GM19023 (cell line): ENCODE measurements at regions not wholly inside any gene's neighbourhood (a gene's known extent, or its start where the extent isn't known, plus 50 kb on each side); places are given as distances from the start of the nearest gene placed in this dataset.

Source experiments
- ATAC-seq: cut with Tn5 transposase; IDR thresholded peaks from one replicate; pipeline ENCODE4 v1.9.1; 2021; ENCODE audit warnings: mild to moderate bottlenecking, moderate library complexity; ENCODE audit not compliant: unreplicated experiment

GRCh38 chr13:34764246-34764645 lies 177.8 kb upstream of the NBEA start:
- no peak for ATAC-seq

DNA sequence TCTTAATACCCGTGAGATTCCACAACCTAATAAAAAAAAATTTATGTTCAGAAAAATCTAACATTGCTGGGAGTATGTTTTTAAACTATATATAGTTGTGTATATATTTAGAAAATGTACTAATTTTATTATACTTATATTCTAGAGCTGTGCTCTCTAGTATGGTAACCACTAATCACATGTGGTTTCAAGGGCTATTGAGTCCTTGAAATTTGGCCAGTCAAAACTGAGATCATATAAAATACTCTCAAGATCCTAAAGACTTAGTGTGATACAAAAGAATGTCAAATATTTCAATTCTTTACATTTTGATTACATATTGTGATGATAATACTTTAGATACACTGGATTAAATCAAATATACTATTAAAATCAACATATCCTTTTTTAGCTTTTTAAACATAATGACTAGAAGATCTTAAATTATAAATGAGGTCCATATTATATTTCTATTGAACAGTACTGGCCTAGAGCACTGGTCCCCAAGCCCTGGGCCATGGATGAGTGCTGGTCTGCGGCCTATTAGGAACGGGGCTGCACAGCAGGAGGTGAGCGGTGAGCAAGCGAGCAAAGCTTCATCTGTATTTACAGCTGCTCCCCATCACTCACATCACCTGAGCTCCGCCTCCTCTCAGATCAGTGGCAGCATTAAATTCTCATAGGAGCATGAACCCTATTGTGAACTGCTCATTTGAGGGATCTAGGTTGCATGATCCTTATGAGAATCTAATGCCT lies 176.5 kb upstream of the NBEA start:
- no peak for ATAC-seq

DNA sequence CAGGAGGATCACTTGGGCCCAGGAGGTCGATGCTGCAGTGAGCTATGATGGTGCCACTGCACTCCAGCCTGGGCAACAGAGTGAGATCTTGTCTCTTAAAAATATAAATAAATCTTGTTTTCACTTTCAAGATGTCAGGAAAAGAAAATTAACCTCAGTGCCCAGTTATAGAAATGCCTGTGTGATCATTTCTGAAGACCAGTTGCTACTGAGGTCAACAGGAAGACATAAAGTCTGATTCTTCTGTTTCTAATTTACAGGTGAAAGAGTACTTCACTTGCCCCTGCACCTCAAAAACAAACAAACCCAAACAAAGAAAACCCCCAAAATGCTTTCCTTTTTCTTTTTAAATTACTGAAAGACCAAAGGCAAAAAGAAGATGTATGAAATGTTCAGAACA lies 174.3 kb upstream of the NBEA start:
- ATAC-seq: no peak

DNA sequence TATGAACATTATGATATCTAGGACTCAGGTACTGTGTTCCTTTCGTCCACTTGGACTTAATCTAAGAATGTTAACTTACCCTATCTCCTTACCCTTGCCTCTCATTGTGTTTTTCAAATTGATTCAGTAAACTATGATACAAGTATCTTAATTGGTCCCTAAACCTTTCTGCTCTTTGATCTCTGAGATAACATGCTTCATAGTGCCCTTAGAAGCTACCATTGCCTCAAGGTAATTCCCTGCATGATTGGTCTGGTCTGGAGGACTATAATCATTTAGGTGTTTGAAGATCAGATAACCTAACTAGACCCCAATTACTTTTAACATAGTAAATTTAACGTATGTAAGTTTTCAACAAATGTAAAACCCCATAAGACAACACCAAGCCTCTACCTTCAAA lies 169.9 kb upstream of the NBEA start:
- no peak for ATAC-seq

DNA sequence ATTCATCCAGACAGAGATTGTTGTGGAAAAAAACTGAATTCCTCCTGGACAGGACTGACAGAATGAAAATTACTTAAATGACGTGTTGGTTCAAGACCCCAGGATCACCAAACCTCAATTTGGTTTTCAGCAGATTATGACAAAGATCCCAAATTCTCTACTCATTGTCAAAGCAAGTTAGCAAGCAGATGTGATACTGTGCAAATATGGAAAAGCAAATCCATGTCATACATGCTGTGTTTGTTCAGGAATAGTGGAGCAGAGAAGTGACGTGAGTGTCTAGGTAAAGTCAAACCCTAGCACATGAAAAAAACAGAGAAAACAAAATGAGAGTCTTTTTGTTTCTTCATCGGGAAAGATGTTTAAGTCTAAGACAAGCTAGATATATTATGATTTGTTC lies 169.2 kb upstream of the NBEA start:
- ATAC-seq: no peak

DNA sequence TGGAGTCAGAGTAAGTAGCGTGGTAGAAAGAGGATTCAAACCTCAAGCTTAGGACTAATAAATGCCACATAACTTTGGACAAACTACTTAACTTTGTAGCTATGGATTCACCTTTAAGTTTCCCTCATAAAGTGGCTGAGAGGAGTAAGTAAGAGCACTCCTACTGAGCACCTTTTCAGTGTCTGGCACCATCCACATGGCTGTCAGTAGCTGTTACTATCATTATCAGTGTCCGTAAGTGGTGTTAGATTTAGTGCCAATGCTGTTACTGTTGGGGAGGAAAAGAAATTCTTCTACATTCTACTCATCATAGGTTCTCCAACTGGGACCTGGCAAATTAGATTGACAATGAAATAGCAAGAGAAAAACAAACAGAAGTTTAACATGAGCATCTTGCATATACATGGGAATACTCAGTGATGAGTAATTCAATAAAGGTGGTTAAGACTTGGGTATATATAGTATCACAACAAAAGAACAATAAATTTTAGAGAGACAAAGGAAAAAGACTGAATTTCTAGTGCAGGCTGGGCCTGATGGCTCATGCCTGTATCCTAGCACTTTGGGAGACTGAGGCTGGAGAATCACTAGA lies 165.6 kb upstream of the NBEA start:
- ATAC-seq: no peak

DNA sequence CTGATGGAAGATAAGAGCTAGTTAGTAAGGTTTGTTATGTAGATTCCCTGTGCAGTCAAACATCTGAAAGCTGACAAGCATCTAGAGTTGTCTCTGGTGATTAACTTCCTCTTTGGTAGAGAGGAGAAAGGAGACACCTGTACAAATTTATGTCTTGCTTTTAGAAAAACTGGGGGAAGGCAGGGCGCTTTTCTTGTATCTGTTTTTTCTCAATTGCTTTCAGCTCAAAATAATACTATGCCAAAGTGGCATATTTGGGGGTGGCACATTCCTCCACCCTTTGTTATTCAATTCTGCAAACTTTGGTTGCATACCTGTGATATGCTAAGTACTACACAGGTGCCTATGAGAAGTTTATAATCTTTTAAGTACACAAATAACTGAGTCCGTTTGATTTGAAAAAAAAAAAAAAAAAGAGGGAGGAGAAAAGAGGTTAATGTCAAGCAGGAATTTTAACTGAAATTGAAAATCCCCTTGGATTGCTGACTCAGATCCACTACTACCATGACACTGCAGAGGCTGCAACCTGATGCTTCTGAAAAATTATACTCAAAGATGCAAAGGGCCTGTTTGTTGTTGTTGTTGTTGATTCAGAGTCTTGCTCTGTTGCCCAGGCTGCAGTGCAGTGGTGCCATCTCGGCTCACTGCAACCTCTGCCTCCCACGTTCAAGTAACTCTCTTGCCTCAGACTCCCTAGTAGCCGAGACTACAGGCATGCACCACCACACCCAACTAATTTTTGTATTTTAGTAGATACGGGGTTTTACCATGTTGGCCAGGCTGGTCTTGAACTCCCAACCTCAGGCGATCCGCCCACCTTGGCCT lies 164.8 kb upstream of the NBEA start:
- ATAC-seq: no peak

GRCh38 chr13:34777914-34778303 lies 164.2 kb upstream of the NBEA start:
- no peak for ATAC-seq

DNA sequence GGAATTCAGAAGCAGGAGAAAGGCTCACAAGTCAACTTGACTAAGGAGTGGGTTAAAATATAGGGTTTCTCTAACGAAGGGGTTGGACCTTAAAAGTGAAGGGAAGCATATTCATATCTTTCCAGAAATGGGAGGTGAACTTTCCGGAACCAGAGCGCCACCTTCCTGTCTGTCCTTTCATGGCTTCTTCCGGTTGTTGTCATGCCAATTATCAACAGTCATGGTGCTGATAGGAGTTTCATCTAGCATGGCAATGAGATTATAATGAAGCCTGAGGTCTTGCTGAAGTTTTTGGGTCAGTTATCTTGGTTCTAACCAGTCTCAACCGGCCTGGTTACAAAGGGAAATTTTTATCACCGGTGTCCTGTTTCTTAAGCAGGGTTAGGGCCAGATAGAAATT lies 162.9 kb upstream of the NBEA start:
- ATAC-seq: no peak

DNA sequence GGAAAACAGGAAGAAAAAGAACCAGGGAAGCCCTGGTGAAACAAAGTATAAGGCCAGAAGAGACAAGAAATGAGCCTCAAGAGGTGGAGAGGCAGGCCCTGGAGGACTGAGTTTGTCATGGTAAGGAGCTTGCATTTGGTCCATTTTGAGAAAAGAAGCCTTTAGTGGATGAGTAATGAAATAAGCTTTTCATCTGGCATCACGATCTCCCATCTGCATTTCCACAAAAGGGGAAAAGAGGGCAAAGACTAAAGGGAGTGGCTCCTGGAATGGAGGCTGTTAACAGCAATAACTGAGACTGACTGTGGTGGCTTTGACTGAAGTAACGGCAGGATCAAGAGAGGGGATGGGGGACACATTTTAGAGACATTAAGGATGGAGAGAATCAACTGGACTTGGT lies 148.8 kb upstream of the NBEA start:
- ATAC-seq: no peak

DNA sequence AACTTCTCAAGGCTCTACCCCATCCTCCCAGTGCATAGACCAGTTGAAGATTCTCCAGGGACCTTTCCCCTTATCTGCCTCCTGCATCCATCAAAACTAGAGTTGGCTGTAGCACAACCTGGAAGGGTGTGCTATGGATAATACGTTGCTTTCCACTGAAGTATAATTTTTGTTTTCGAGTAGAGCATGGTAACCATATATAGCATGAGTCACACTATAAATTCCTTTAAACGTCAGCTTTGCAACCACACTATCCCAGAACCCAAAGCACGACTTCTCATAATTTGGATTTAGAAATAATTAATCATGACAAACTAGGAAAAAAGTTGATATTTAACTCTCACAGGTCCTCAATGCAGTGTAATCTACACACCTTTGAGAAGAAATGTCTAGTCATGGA lies 138.3 kb upstream of the NBEA start:
- ATAC-seq: no peak

GRCh38 chr13:34805347-34805746 lies 136.7 kb upstream of the NBEA start:
- no peak for ATAC-seq

DNA sequence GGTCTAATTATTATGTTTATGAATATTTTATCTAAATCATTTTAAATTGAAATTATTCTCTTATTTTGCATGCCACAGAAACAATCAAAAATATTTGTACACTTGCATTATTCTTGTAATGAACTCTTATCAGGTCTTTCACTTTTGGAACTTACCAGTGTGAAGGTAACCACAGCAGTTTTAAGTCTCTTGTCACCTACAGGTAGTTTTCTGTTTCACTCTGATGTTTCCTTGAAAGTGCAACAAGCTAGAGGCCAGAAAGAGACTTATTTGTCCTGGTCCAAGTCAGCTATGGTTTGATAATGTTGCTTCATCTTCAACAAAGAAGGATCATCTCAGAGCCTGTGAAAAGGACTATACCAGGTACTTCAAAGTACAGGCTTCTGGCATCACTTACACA lies 133.4 kb upstream of the NBEA start:
- ATAC-seq: no peak

- no peak for ATAC-seq
Observed at GRCh38 chr13:34810996-34811395, 131.1 kb upstream of the NBEA start.

DNA sequence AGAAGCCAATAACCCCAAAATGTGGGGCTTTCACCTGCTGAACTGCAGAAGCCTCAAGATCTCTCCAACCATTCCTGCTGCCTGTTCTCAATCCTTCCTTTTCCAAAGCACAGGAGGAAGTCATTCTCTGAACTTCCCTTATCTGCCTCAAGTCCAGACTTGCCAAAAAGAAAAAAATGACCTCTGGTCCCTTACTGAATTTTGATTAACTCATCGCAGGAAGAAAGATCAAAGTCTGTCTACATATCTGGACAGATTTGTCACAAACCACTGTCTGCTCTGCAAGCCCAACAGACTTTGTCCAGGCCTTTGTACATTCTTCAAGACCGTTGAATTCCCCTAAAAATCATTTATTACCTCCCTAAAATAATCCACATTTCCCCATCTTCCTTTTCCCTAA lies 126.5 kb upstream of the NBEA start:
- no peak for ATAC-seq

DNA sequence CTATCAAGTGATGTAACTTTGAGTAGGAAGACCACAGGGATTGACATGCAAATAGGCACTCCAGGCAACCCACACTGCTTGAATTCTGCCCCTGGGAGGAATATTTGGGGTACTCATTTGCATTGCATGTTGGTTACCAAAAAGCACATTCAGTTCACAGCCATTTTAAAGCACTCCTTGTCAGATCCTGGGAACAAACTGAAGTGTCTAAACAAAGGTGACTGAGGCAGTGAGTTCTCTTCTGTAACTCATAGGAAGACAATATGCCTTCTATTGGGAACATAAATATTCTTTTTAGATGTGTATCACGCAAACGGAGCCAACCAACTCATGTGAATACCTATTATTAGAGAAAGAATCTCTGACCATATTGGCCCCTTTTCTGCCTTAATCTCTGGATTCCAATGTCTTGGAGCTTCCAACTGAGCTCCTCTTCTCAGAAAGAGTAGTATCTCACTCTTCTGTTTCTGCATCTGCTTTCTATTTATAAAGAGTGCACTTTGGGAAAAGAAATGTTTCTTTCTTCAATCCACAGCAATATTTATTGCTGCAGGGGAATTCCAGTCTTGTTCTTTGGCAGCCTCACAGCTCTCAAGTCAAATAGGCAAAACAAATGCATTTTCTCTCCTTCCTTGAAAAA lies 125.7 kb upstream of the NBEA start:
- no peak for ATAC-seq

- no peak for ATAC-seq
Observed at GRCh38 chr13:34816908-34817665, 125.0 kb upstream of the NBEA start.

- no peak for ATAC-seq
Observed at GRCh38 chr13:34822650-34823049, 119.4 kb upstream of the NBEA start.

GRCh38 chr13:34826432-34826831 lies 115.6 kb upstream of the NBEA start:
- ATAC-seq: no peak

DNA sequence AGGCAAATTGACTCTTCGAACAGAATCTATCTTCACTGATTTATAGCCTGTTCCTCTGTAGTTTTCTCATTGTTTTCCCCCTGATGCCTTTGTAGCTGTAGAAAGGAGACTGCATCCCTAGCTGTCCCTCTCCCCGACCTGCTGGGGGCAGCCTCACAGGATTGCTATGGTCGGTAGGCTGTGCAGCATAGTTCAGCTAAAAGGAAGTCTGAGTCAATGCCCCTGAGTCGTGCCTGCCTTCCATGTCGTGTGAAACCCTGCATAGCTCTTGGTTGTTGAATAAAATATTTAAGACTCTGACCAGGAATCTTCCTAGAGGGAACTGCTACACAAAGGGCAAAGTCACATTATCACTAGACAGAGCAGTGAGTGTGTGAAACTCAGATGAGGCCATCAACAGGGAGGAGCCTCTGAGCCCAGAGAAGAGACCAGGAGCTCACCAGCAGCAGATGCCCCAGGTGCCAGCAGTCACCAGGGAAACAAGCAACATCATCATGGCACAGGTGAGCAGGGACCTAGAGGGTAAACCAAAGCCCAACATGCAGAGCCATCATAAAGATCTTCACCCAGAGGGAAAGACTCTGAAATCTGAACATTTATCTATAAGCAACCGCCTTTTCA lies 108.4 kb upstream of the NBEA start:
- ATAC-seq: no peak
